Endometrium (tissue), 2 donors: ENCODE measurements at regions not wholly inside any gene's neighbourhood (a gene's known extent, or its start where the extent isn't known, plus 50 kb on each side); places are given as distances from the start of the nearest gene placed in this dataset.
"Not testable (repeated sequence)": the region's sequence is repeated elsewhere in the genome, so short reads cannot be mapped to it uniquely, and the experiment has no call there.

Experiments used
- FAIRE-seq: peaks from 2 replicates; lab custom pipeline; 2012; peaks lifted over from hg19 to GRCh38; lab: Jason Lieb, UNC
- donor health status: control.
- donor health status: control.

DNA sequence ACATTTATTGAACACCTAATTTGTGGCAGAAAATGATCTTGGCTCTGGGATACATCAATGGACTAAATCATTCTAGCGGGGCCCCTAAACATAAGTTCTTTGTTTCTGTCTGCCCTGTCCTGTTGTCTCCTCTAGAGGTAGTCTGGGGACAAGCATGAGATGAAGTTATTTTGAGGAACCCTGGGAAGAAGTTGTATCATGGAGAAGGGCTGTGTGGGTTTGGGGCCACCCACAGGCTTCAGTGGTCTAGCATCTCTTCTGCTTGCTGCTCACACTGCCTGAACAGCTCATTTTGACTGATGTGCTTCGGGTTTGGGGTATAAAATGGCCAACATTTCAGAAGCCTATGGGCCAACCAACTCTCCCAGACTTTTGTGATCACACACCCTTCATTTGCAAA is 50.3 kb upstream of the OSBPL11 start:
- FAIRE-seq = no peak

DNA sequence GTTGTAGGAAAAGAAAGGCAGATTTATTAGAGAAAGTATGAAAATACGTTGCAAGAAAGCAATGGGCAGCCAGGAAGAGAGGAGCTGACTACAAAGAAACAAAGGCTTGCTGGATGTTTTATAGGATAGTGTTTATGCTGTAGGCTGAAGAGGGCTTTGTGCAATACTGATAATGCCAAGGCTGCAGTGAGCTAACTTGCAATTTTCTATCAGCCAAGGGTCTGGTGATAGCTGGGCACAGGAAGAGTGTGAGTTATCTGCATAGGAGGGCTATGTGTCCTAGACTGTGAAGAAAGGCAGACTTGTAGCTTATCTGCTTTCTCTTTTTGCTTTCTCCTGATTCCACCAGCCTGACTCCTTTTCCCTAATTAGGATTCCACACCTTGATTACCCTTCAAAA is 51.3 kb upstream of the OSBPL11 start:
- FAIRE-seq = no peak

DNA sequence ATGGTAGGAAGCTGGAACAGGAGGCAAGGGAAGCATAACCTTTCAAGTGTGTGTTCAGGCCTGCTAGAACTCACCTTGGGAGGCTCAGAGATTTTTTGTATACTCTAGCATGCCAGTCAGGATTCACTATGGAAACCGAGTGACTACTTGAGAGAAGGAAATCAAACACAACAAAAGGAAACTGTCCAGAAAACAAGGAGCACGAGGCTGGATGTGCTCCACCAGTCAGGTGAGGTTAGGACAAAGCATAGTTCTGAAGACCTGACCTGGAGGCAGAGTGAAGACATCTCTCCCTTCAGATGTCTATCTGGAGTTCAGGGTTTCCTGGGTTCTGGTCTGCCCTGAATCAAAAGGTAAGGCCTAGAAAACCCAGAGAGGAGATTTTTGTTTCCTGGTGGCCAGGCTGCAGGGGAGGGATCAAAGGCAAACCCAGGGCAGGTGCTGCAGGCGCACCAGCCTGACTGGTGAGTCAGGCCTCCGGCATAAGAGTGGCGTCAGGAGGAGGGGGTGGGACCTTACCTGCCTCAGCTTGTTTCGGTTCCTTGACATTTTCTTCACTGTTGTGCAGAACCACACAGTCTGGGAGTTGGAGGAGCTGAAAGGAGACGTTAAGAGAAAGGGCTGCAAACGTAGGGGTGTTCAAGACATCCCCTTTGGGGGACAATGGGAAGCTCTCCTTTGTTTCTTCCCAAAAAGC is 52.2 kb upstream of the OSBPL11 start:
- no peak for FAIRE-seq

DNA sequence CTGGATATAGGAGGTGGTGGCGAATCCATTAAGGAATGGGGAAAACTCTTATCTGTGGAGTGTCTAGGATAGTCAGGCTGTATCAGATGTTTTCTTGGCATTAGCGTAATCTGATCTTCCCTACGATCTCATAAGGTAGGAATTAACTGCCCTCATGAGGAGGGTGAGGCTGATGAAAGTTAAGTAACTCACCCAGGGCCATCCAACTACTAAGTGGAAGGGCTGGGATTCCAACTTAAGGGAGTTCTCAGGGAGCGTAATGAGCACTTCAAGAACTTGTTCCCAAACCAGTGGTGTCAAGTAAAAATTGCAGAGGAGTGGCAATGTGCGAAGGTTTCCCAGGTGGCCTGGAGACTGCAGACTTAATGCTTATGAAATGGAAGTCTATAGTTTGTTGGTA is 55.9 kb upstream of the OSBPL11 start:
- FAIRE-seq = no peak

DNA sequence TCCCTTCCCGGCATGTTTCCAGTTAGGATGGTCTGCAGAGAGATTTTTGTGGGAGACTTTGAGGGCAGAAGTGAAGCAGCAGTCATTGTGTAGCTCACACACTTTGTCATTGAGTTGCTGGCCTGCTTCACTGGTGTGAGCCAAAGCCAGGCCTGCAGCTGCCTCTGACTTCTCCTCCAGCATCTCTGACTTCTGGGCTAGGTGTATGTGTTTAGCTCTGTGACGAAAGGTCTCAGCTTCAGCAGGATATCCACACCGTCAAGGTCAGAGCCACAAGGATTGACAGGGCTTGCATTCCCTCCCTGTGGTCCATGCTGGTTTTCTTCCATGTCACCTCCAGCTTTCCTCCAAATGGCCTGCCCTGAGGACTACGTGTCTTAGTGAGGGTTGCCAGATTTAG is 57.1 kb upstream of the OSBPL11 start:
- no peak for FAIRE-seq

DNA sequence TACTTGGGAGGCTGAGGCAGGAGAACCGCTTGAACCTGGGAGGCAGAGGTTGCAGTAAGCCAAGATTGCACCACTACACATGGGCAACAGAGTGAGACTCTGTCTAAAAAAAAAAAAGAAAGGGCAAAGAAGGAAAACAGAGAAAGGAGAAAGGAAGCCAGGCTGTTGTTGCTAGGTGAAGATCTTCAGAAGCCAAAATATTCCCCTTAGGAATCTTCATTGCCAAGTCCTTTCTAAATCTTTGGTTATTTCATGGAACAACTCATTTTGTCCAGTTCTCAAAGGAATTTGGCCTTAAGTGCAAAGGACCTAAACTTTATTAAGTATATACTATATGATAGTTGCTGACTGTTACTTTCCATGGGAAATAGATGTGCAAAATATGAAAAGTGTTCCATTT is 59.2 kb upstream of the OSBPL11 start:
- FAIRE-seq = no peak

DNA sequence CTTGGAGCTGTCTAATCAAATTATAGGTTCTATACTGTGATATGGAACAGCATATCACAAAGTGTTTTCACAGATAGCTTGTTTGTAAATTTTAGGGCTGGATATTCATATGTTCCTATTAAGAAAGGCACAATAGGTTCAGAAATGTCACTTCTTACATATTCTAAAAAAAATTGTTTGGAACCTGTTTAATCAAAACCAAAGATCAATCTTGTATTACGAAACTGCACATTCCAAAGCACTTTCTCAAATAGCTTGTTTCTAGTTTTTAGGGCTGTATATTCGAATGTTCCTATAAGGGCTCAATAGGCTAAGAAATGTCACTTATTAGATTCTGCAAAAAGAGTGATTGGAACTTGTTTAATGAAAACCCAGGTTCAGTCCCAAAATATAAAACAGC is 67.4 kb upstream of the OSBPL11 start:
- FAIRE-seq = no peak

DNA sequence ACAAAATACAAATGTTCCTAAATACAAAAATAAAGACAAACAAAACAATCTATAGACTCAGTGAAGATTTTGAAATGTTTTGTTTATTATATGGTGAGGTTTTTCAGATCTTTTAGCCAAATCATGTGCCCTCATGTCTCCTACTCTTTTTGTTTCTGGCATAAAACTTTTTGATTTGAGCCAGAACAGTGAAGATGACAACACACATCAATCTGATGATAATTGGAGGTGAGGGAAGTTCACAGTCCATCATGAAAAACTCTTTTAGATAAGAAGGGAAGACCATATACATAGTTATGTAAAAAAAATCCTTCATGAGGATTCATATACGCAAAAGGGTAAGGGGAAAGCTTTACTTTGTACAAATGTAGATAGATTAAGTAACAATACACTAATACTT is 75.1 kb upstream of the OSBPL11 start:
- FAIRE-seq = no peak

DNA sequence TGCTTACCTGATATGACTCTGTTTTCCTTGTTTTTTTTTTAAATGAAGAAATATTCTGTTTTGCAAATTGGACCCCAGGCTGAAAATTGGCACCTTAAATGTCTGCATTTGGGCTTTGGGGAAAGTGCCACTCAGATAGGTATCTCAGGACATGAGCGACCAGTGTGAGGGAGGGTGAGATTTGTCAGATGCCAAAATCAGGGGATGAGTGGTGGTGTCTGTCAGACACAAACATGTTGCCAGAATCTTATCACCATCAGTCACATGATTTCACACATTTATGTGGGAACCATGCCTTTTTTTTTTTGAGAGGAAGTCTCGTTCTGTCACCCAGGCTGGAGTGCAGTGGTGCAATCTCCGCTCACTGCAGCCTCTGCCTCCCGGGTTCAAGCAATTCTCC is 75.6 kb upstream of the OSBPL11 start:
- no peak for FAIRE-seq

DNA sequence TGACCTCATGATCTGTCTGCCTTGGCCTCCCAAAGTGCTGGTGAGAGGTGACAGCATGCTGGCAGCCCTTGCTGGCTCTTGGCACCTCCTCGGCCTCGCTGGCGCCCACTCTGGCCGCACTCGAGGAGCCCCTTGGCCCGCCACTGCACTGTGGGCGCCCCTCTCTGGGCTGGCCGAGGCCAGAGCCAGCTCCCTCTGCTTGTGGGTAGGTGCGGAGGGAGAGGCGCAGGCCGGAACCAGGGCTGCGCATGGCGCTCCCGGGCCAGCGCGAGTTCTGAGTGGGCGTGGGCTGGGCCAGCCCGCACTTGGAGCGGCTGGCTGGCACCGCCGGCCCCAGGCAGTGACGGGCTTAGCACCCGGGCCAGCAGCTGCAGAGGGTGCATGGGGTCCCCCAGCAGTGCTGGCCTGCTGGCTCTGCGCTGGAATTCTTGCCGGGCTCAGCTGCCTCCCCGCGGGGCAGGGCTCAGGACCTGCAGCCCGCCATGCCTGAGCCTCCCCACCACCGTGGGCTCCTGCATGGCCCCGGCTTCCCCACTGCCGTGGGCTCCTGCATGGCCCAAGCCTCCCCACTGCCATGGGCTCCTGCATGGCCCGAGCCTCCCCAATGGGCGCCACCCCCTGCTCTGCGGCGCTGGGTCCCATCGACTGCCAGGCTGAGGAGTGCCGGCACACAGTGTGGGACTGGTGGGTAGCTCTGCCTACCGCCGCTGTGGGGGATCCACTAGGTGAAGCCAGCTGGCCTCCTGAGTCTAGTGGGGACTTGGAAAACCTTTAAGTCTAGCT is 76.4 kb upstream of the OSBPL11 start:
- no peak for FAIRE-seq

DNA sequence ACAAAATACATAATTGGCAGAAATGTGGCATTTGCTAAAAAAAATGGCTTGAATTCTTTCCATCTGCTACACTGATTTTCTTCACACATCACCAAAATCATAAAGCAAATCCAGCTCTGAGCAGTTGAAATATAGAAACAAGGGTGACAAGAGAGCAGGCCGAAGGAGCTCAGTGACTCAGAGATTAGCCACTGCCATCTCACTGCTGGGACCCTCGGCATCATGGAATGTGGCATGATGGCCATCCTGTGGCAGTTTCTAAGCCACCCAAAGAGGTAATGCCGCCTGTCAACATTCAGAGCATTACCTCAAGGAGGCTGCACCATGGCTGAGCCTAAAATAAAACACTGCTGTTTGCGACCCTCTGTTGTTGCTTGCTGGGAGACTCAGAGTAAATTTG is 80.5 kb upstream of the OSBPL11 start:
- no peak for FAIRE-seq

DNA sequence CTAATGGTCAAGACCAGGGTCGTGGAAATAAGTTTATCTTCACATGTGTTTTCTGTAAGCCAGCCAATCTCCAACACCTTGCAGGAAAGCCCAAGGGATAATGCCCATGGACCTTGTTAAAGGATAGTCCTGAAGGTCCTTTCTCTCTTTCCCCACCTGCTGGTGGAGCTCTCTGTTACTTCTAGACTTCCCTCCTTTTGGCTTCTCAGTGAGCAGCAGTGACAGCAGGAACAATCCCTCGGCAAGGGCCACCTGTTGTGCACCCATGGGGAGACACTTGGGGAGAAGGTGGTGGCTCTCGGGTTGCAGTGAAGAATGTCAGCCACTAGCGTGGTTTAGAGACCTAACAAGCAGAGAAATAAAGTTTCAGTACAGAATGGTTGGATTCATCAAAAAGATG is 84.0 kb upstream of the OSBPL11 start:
- FAIRE-seq = no peak

DNA sequence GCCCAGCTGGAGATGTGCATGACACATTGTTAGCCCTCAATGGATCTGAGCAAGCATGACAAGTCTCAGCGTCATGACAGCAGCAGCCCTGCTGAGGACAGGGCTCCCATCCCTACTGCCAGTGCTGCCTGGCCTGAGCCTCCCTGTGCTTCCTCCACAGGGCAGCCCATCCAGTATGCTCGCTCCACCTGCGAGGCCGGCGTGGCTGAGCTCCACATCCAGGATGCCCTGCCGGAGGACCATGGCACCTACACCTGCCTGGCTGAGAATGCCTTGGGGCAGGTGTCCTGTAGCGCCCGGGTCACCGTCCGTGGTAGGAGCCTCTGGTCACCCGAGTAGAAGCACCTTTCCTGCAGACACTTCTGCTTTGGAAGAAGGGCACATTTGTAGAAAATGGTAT is 85.8 kb upstream of the OSBPL11 start:
- FAIRE-seq = no peak

DNA sequence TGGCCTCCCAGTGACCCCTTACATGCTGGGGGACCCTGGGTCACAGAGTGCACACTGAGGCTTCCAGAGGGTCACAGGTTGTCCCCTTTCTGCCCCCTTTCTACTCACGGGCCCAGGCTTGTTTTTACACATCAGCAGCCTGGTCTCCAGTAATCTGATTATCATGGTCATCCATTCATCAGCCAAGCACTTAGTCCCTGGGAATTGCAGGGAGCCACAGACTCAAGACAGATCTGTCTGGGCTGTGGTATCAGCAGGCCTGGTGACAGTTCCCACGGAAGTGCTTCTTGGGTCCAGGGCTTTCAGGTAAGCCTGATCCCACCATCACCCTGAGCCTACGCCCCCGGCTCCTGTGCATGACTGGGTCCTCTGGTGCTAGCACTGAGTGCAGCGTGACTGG is 86.6 kb upstream of the OSBPL11 start:
- not testable (repeated sequence) for FAIRE-seq

DNA sequence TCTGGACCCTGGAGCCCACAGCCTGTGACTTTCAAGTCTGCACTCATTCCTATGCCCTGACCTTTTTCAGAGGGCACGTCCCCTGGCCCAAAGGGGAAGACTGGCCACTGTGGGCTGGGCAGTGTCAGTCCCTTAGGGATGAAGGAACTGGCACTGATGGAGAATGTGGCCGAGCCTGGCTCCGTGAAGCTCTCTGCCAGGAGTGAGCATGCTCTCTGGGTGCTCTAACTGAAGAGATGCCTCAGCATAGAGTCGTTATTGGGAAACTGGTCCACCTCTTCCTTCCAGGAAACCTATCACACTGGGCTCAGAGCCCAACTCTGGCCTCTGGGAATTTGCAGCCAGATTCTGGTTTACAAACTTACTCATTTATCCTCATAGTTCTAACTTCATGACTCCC is 87.3 kb upstream of the OSBPL11 start:
- not testable (repeated sequence) for FAIRE-seq

DNA sequence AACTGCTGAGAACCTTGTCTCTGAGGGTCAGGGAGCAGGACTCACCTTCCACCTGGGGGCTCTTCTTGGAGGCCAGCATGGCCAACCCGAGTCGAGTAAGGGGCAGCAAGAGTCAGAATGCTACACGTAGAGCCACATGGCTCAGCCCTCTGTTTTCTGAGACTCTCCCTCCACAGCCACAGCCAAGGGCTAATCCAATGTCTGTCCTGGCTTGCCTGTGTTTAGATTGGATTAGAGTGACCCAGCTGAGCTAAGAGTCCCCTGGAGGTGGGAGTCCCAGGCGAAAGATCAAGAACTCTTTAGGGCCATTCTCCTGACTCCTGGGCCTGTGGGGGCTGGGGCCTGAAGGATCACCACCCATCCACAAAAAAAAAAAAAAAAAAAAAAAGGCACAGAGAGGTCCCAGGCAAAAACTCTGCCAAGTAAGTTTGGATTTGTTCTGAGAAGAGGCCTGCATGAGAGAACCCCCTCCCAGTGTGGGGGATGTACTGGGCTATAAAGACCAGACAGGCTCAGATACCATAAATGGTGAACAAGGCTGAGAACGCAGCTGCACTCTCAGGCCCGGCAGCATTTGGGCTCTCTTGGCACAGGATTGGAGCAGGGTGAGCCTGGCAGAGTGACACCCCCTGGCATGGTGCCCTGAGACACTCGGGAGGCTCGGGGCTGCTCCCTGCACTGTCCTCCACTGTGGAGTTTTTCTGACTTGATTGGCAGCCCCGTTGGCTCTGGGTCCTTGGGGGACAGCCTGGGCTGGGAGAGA is 88.0 kb upstream of the OSBPL11 start:
- FAIRE-seq = no peak

DNA sequence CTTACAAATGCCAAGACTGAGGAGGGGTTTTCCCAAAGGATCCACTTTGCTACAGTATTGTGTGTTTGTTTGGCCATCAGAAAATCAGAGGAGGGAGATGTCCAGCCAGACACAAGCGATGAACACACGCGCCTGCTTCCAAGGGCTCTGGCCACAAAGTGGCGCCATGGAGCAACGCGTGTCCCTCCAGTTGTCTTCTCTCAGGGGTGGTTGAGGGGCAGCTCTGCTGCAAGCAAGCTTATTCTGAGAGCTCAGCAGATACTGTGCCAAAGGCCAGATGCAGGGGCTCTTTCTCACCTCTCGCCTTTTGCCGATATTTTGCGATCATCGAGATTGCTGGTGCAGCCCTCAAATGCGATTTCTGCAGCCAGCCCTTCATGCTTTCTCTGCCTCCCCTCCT is 88.9 kb upstream of the OSBPL11 start:
- FAIRE-seq = no peak

DNA sequence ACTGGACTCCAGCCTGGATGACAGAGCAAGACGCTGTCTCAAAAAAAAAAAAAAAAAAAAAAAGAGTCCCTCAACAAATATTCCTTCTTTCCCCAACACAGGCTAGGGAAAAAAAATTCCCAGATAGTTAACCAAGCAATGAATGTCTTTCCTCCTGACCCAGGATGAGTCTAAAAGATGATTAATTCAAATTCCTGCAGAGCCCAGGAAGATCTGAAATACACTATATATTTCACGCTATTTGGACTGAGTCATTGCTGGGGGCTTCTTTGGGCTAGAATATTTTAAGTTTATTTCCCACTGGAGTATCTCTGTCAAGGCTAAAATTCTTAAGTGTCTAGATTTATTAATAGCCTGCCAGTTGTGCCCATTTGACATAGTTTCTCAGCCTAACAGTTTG is 90.4 kb upstream of the OSBPL11 start:
- not testable (repeated sequence) for FAIRE-seq

DNA sequence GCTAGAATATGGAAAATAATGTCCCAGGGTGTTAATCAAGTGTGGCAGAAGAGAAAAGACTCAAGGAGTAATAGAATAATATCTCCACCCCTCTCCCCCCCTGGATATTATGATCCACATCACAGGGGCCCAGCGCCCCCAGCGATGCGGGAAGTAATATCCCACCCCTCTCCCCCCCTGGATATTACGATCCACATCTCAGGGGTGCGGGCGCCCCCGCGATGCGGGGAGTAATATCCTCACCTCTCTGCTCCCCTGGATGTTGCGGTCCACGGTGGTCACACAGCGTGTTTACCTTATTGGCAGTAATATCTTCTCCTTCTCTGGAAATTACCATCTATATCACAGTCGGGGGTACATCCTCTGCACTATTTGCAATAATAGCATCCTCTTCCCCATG is 97.1 kb upstream of the OSBPL11 start:
- no peak for FAIRE-seq

DNA sequence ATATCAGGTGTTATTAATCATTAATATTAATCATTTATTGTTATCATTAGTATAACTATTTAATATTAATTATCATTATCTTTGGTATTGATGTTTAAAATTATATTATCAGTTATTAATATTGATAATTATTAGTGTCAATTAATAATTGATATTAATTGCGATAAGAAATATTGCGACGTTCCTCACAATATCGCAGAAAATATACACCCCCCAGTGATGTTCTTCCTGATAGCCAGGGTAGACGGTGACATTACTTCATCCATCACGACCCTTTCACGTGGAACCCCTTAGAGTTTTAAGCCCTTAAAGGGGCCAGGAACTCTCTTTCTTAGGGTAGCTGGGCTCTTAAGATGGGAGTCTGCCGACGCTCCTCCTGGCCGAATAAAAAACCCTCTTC is 98.6 kb upstream of the OSBPL11 start:
- peak; percentile 58 for FAIRE-seq

DNA sequence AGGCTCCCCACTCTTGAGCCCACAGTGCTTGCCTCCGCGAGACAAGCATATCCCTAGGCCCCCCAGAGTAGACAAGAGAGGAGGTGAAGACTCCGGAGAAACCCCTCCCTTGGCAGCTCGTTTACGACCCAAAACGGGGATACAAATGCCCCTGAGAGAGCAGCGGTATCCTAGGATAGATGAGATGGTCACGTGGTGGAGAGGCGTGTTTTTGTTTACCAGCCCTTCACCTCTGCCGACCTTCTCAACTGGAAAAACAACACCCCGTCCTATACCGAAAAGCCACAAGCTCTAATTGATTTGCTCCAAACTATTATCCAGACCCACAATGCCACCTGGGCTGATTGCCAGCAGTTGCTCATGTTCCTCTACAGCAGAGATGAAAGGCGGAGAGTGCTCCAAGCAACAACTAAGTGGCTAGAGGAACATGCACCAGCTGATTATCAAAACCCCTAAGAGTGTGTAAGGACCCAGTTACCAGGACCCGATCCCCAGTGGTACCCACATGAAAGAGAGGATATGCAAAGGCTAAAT is 99.5 kb upstream of the OSBPL11 start:
- FAIRE-seq = no peak

DNA sequence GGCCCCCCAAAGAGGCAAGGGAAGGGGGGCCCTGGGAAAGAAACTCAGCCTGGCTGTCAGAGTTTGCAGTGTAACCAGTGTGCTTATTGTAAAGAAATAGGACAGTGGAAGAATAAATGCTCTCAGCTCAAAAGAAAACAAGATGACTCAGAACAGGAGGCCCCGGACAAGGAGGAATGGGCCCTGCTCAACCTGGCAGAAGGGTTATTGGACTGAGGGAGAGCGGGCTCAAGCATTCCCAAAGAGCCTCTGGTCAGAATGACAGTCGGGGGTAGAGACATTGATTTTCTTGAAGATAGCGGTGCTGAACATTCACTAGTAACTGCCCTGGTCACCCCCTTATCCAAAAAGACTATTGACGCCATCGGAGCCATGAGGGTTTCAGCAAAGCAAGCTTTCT is 100.4 kb upstream of the OSBPL11 start:
- FAIRE-seq = no peak

DNA sequence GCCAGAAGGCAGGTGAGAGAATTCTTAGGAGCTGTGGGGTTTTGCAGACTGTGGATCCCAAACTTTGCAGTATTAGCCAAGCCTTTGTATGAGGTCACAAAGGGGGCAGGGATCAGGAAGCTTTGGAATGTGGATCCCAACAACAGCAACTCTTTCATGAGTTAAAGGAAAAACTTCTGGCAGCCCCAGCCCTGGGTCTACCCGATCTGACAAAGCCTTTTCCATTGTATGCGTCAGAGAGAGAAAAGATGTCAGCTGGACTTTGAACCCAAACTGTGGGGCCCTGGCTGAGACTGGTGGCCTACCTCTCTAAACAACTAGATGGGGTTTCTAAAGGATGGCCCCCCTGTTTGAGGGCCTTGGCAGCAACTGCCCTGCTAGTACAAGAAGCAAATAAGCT is 101.8 kb upstream of the OSBPL11 start:
- FAIRE-seq = not testable (repeated sequence)
